HL-60 (cell line): ENCODE measurements at regions not wholly inside any gene's neighbourhood (a gene's known extent, or its start where the extent isn't known, plus 50 kb on each side); places are given as distances from the start of the nearest gene placed in this dataset.

Experiments used
- DNase-seq, 2 experiments: peaks; one replicate each; pipeline ENCODE4 v3.0.0-alpha.2; 2010 to 2020; ENCODE audit warnings: low read depth in 1 of 2, low spot score in 1 of 2
- H3K27ac ChIP-seq: fragments of 250-450 bp; sonication (Bioruptor Pico); replicated peaks from 2 replicates; pipeline ENCODE4 v1.5.1; 2020; ENCODE audit warnings: mild to moderate bottlenecking, moderate library complexity
- H3K27me3 ChIP-seq: fragments of 250-450 bp; sonication (Bioruptor Pico); 2 replicates; pipeline ENCODE4 v1.5.1; 2021; ENCODE audit warnings: mild to moderate bottlenecking, moderate library complexity; ENCODE audit not compliant: insufficient read depth, poor library complexity, severe bottlenecking
- H3K4me3 ChIP-seq: replicated peaks from 2 replicates; pipeline ENCODE4 v1.5.1; 2011; ENCODE audit warnings: mild to moderate bottlenecking, control low read depth, low read length; ENCODE audit not compliant: insufficient read depth
- CTCF ChIP-seq: IDR thresholded peaks from one replicate; pipeline ENCODE4 v1.5.1; 2011; ENCODE audit warnings: low read length, control low read depth, inconsistent platforms; ENCODE audit not compliant: insufficient read depth
- GABPA ChIP-seq: IDR thresholded peaks from 2 replicates; pipeline ENCODE4 v1.6.1; 2012; ENCODE audit warnings: low read depth
- POLR2AphosphoS5 ChIP-seq: IDR thresholded peaks from 2 replicates; pipeline ENCODE4 v1.6.1; 2012; ENCODE audit warnings: low read depth
- REST ChIP-seq: IDR thresholded peaks from 2 replicates; pipeline ENCODE4 v1.6.1; 2012; ENCODE audit warnings: low read depth; ENCODE audit not compliant: insufficient replicate concordance
- SPI1 ChIP-seq: IDR thresholded peaks from 2 replicates; pipeline ENCODE4 v1.6.1; 2012; ENCODE audit warnings: low read depth, mild to moderate bottlenecking, borderline replicate concordance

GRCh38 chr1:87224201-87224600 is 104.5 kb upstream of the LMO4 start:
- DNase-seq, result no peak
- TF ChIP-seq POLR2AphosphoS5, result no peak
- no peak for TF ChIP-seq SPI1
- no peak for TF ChIP-seq REST
- TF ChIP-seq GABPA, result no peak
- no peak for TF ChIP-seq CTCF
- Histone ChIP-seq H3K4me3 (no peak overlapping the region), H3K27ac (no peak overlapping the region), H3K27me3 (no peaks in the 10 kb centered on the region)

- no peak for TF ChIP-seq SPI1
- no peak for TF ChIP-seq POLR2AphosphoS5
- no peak for TF ChIP-seq CTCF
- TF ChIP-seq REST, result no peak
- TF ChIP-seq GABPA, result no peak
- no peak overlapping the region for H3K27ac ChIP-seq
- no peak overlapping the region for H3K4me3 ChIP-seq
- H3K27me3 ChIP-seq, result no peaks in the 10 kb centered on the region
- DNase-seq, result no peak
These were observed 103.5 kb upstream of the LMO4 start for GRCh38 chr1:87225171-87225570.

- Histone ChIP-seq H3K27me3 (no peaks in the 10 kb centered on the region), H3K4me3 (no peak overlapping the region), H3K27ac (no peak overlapping the region; the same call in 1 of the 2 replicates)
- TF ChIP-seq CTCF, result no peak
- TF ChIP-seq SPI1, result peak; percentile 96
- no peak for TF ChIP-seq GABPA
- TF ChIP-seq REST, result no peak
- TF ChIP-seq POLR2AphosphoS5, result no peak
- DNase-seq, result peak; percentile 56 to 72
These were observed 102.3 kb upstream of the LMO4 start for GRCh38 chr1:87226341-87226760.
